Fibroblast of villous mesenchyme (primary cell): ENCODE measurements at regions not wholly inside any gene's neighbourhood (a gene's known extent, or its start where the extent isn't known, plus 50 kb on each side); places are given as distances from the start of the nearest gene placed in this dataset.

ENCODE experiments used
- DNase-seq: peaks from one replicate; pipeline ENCODE4 v3.0.0-alpha.2; 2010; ENCODE audit warnings: low read depth
- H3K4me3 ChIP-seq: 2 replicates; pipeline ENCODE4 v1.5.1; 2011; ENCODE audit warnings: low read depth, mild to moderate bottlenecking, low read length
- TF ChIP-seq, protein P1 (sequence below): IDR thresholded peaks from 2 replicates; pipeline ENCODE4 v1.5.1; 2012; ENCODE audit warnings: low read depth, mild to moderate bottlenecking, low read length; ENCODE audit not compliant: insufficient read depth

DNA sequence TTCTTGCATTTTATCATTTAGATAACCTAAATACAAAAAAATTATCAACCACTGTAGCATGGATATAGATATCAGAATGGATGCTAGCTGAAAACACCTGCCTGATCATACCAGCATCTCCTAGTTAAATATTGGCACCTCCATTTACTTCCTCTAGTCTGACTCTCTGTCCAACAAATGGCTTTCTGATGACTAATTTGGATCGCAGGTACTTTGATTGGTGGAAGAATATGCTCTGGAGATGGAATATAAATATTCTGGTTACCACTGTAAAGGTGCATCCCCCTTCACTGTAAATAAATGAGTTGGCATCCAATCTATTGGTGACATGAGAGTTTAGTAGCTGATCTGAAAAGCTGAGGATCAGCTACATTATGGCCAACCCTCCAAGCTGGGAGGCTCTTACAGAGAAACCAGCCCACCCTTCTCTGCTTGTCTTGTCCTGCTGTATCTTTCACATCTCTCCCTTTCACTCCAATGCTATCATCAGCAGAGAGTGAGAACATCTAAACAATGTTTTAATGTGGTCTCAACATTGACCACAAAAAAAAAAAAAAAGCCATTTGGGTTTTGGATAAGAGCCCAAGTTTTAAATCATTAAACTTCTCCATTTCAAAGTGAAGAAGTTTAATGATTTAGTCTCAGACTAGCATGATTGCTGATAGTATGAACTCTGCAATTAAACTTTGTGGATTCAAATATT, 90.5 kb downstream of the PMAIP1 start:
- no peak overlapping the region for H3K4me3 ChIP-seq
- TF ChIP-seq, protein P1, sequence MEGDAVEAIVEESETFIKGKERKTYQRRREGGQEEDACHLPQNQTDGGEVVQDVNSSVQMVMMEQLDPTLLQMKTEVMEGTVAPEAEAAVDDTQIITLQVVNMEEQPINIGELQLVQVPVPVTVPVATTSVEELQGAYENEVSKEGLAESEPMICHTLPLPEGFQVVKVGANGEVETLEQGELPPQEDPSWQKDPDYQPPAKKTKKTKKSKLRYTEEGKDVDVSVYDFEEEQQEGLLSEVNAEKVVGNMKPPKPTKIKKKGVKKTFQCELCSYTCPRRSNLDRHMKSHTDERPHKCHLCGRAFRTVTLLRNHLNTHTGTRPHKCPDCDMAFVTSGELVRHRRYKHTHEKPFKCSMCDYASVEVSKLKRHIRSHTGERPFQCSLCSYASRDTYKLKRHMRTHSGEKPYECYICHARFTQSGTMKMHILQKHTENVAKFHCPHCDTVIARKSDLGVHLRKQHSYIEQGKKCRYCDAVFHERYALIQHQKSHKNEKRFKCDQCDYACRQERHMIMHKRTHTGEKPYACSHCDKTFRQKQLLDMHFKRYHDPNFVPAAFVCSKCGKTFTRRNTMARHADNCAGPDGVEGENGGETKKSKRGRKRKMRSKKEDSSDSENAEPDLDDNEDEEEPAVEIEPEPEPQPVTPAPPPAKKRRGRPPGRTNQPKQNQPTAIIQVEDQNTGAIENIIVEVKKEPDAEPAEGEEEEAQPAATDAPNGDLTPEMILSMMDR, result no peak
- DNase-seq, result no peak

DNA sequence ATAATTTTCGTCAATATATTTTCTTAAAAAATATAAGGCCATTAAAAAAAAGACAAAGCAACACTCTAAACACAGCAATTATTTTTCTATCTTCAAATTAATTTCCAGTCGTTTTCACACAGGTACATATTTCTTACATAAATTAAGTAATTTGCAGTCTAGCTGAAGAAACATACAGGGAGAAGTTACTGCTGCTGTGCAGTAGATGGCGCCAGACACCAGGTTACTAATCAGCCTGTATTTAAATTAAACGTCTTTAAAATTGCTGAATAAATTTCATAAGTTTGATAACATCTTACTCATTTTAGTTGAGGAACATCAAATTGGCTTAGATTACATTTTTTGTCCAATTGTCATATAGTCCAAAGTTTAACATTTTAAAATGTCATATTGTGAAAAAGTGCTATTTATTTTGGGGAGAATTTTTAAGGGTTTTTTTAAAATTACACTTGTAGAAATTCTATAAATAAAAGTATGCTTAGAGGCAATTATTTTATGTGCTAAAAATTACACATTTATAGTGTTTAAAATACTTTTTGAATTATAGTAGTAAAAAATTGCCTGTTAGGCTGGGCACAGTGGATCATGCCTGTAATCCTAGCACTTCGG, 88.4 kb downstream of the PMAIP1 start:
- TF ChIP-seq, protein P1, result peak; percentile 95
- H3K4me3 ChIP-seq, result no peak overlapping the region
- peak; percentile 76 for DNase-seq

DNA sequence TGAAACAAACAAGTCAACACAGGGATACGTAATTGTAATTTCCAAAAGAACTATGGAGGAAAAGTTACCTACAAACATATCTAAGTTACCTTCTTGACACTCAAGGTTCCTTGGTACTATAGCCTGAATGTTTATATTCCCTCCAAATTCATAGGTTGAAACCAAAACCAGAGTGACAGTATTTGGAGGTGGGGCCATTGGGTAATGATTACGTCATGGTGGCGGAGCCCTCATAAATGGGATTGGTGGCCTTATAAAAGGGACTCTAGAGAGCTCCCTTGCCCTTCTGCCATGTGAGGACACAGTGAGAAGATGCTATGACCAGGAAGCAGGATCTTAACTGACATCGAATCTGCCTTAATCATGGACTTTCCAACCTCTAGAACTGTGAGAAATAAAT, 87.3 kb downstream of the PMAIP1 start:
- no peak for DNase-seq
- TF ChIP-seq, protein P1, result no peak
- no peak overlapping the region for H3K4me3 ChIP-seq

DNA sequence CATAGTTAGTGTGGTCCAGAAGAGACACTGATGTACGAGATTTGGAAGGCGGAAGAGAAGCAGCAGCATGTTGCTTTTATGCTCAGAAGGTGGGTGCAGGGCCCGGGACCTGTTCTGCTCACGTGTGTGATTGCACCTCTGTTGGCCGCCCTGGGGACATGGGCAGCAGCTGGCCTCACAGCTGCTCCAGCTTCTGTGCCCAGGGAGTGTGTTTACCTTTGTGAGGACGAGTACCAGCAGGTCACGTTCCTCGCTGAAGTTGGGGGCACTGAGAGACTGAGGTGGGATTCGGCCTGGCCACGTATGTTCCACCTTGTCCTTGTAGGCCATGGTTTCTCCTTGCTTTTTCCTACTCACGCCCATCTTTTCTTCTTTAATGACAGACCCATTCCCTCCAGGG, 86.3 kb downstream of the PMAIP1 start:
- TF ChIP-seq, protein P1, result no peak
- DNase-seq, result no peak
- H3K4me3 ChIP-seq, result no peak overlapping the region

DNA sequence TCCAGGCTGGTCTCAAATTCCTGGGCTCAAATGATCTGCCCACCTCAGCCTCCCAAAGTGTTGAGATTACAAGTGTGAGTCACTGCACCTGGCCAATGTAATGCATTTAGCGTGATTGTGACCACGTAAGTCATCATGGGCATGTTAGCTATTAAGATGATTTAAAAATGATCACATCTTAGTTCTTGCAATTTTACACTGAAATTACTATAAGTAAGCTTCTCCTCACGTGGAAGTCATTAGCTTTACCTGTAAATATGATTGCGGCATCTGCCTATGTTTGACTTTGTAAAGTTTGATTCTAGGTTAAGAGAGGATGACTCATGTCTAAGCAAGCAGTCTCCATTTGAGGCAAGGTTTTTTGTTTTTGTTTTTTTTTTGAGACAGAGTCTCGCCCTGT, 85.5 kb downstream of the PMAIP1 start:
- TF ChIP-seq, protein P1, result no peak
- H3K4me3 ChIP-seq, result no peak overlapping the region
- no peak for DNase-seq

DNA sequence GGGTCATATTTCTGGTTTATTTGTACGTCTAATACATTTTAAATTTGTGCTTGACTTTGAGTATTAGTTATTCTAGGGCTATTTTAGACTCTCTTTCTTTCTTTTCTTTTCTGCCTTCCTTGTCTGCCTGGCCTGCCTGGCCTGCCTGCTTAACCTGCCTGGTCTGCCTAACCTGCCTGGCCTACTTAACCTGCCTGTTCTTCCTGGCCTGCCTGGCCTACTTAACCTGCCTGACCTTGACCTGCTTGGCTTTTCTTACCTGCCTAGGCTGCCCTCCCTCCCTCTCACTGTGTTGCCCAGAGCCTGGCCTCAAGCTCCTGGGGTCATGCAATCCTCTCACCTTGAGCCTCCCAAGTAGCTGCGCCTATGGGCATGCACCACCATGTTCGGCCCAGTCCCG, 83.7 kb downstream of the PMAIP1 start:
- TF ChIP-seq, protein P1, result no peak
- DNase-seq, result no peak

More for the DNA sequence above, 83.7 kb downstream of the PMAIP1 start:
- H3K4me3 ChIP-seq, result no peak overlapping the region
